IPS DF 4.7 (cell line): ENCODE measurements at regions not wholly inside any gene's neighbourhood (a gene's known extent, or its start where the extent isn't known, plus 50 kb on each side); places are given as distances from the start of the nearest gene placed in this dataset.
"Not testable (repeated sequence)": the region's sequence is repeated elsewhere in the genome, so short reads cannot be mapped to it uniquely, and the experiment has no call there.

ENCODE experiments used
- DNase-seq: peaks from one replicate; pipeline ENCODE4 v3.0.0-alpha.2; 2013; ENCODE audit warnings: low spot score; ENCODE audit errors: extremely low read depth

DNA sequence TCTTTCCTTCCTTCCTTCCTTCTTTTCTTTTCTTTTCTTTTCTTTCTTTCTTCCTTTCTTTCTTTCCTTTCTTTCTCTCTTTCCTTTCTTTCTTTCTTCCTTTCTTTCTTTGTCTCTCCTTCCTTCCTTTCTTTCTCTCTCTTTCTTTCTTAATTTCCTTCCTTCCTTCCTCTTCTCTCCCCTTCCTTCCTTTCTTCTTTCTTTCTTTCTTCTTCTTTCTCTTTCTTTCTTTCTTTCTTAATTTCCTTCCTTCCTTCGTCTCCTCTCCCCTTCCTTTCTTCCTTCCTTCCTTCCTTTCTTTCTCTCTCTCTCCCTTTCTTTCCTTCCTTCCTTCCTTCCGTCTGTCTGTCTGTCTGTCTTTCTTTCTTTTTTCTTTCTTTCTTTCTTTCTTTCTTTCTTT is 1446.5 kb upstream of the GOT2 start:
- no peak for DNase-seq

DNA sequence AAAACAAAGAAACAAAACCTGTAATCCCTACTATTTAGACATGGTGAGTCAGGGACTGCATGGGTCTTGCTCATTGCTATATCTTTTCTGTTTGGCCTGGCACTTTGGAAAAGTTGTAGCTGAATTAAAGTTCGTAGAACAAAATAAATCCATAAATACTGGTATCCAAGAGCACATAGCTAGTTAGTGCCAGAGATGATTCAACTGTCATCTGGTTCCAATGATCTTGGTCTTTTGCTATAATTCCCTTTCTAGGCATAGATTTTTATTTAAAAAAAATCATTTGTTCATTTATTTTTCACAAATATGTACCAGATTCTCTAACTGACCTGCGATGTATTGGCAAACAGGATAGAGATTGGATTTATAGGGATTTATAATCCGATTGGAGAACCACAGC is 1436.1 kb upstream of the GOT2 start:
- no peak for DNase-seq

DNA sequence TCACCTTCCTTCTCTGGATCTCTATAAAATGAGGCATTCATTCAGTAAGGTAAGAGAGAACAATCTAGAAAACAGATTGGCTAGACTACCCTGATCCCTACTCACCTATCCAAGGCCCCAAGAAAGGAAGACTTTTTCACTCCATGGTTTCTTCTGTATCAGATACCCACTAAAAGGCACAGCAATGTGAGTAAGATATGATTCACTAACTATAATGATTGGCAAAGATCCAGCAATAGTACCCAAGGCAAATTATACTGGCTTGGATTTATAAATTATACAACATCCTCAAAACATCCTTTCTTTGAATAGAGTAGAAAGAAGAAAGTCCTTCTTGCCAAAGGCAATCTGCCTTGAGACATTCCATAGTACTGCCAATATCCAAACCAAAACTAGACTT is 1432.0 kb upstream of the GOT2 start:
- DNase-seq = no peak

DNA sequence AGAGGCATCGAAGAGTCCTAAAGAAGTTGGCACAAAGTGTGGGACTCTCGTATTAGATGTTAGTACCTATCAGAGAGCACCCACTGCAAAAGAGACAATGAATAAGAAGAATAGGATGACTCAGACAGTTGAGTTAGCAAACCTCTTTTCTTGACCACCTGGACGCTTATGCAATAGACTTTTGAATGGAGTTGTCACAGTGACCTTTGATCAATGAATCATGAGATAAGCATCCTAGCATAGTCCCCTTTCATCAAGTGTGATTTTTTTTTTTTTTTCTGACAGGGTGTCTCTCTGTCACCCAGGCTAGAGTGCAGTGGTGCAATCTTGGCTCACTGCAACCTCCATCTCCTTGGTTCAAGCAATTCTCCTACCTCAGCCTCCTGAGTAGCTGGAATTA is 1417.9 kb upstream of the GOT2 start:
- DNase-seq = no peak

DNA sequence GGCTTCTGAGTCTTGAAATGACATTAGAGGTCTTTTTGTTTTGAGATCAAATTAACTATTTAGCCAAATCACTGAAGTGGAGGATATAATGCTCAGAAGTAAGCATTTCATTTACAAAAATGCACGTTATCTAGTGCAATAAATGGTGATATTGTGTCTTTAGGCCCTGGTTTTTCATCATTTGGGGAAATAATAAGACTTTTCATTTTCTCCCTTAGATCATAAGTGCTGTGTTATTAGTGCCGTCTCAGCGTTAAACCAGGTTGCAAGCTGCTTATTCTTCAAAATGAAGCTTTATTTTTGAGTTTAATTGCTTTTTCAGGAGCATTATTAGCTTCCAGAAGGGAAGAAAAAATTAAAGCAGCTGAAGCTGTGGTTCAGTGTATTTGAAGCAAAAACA is 1416.8 kb upstream of the GOT2 start:
- no peak for DNase-seq

DNA sequence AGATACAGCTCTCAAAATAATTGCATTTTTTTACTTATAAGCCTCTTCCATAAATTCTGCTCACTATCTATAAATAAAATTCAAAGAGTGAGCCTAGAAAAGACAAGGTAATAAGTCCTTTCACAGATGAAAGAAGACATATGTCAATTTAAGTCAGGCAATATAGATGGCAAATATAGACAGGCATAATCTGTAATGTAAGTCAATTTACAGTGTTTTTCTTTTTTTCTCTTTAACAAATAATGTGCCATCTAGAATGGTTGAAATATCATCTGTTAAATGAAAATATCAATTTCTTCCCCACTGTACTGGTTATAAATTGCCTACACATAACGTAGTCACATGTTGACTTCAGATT is 1409.2 kb upstream of the GOT2 start:
- DNase-seq = no peak

DNA sequence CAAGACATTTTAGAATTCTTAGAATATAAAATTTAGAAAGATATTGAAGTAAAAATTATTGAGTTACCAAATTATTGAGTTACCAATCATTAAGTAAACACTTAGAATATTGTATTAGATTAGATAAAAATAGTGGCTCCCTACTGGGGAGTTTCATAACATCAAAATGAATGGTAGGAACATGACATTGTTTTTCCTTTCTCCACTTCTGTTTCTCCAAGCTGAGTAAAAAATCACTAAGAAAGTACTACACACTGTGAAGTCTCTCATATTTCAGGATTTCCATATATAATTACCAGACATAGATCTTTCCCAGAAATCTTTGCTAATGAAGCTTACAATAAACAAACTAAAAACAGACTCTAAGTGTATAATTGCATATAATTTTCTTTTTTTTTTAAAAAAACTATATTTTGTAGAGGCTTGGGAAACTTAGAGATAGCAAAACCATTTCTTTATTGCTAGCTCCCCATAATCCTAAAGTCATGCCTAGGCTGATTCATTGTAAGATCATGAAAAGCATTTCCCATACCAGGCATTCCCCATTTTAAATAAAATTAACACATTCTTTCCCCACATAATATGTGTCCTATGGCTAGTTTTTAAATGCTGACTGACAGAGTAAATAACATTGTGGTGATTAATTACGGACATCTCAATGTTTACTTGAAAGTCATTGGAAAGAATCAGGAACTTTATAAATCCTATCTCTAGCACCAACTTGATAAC is 1408.7 kb upstream of the GOT2 start:
- DNase-seq = peak; percentile 3

DNA sequence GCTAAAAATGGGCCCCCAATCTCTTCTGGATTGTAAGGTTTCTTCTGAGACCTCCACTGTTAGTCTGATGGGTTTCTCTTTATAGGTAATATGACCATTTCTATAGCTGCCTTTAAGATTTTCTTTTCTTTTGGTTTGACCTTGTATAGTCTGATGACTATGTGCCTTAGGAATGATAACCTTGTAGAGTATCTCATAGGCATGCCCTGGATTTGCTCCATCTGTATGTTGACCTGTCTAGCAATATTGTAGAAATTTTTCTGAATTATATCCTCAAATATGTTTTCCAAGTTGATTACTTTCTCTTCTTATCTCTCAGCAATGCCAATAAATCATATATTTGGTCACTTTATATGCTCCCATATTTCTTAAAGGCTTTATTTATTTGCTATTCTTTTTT is 1403.8 kb upstream of the GOT2 start:
- DNase-seq = no peak

DNA sequence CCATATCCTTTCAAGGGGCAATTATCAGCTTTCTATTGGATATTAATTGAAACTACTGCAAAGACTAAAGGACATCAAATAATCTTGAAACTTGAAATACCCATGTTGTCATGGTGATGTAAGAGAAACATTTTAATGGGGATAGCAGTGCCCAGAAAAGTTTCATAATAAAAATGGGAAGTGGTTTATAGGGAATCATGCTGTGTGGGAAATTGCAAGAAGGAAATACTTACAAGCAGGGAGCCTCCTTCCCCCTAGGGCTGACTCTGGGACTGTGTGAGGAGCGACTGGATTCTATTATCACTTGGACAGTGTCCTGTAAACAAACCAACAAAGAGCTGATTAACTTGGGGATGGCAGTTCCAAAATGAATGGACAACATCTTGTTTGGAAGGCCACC is 1393.1 kb upstream of the GOT2 start:
- no peak for DNase-seq

DNA sequence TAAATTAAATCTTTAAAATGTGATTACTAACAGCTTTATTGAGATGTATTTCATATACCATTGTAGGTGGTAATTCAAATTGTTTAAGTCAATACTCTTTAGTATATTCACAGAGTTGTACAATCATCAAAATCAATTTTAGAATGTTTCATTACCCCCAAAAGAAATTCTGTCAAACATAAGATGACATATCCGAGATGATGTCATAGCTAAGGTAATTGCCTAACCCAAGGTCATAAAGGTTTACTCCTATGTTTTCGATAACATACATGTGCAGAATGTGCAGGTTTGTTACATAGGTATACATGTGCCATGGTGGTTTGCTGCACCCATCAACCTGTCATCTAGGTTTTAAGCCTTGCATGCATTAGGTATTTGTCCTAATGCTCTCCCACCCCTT is 1392.0 kb upstream of the GOT2 start:
- not testable (repeated sequence) for DNase-seq

DNA sequence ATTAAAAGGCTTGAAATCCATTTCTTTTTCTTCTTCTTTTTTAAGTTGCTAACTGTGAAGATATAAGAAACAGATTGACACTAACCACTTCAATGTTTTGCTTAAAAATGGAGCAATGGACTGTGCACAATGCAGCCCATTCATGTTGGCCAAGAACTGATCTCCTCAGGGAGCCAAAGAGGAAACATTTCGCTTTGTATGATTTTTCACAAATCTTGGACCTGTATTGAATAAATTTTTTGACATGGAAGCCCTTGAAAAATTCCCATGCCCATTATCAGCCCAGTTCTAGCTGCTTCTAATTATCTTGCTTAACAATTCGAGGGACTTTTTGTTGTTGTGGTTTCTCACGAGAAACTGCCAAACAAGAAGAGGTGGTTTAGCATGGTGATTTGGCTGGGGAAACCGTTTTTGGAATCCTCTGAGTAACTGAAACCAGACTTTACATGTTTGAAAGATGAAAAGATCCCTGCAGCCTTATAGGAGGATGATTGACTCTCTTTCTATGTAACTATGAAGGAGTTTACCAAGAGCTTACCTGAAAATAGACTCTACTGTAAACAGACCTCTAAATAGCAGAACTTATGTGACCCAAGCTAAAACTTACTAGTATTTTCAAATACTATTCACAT is 1389.4 kb upstream of the GOT2 start:
- DNase-seq = no peak

DNA sequence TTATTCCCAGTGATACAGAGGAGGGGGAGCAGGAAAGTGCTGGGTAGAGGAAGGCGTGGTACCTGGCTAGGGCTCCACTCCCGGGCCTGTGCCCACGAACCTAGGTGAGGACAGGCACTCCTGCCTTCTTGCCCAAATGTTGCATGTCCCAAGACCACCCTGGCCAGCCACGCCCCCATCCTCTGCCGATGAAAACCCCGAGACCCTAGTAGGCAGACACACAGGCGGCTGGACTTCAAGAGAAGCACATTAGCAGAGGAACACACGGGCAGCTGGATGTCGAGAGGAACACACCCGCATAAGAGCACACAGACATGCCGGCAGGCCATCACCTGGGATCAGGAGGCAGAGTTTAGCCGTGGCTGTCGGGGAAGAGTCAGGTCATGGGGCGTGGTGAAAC is 1386.5 kb upstream of the GOT2 start:
- no peak for DNase-seq

DNA sequence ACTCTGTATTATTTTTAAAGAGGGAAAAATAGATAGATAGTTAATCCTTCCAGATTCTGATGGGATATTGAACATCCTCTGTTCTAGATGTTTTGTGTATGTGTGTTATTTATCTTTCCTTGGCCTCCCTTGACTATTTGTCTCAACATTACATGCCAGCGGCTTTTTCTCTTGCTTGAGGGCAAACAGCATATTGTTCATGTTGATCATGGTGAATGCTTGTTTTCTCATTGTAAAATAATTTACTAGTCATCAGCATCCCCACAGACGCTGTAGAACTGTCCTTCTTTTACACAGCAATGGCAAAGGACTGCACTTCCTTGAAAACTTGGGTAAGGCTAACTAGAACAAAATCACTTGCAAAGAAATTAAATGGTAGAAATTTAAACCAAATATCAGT is 1376.4 kb upstream of the GOT2 start:
- DNase-seq = no peak

DNA sequence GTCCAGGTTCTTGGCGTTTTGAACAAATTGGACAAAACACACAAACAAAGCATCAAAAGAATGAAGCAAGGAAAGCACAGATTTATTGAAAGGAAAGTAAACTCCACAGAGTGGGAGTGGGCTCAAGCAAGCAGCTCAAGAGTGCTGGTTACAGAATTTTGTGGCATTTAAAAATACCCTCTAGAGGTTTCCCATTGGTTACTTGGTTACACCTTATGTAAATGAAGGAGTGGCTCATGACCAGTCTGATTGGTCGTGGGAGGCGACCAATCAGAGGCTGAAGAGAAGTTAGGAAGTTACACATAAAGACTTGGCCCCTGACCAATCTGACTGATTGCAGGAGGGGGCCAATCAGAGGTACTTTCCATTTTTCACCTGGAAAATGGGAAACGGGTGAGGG is 1373.8 kb upstream of the GOT2 start:
- DNase-seq = no peak

DNA sequence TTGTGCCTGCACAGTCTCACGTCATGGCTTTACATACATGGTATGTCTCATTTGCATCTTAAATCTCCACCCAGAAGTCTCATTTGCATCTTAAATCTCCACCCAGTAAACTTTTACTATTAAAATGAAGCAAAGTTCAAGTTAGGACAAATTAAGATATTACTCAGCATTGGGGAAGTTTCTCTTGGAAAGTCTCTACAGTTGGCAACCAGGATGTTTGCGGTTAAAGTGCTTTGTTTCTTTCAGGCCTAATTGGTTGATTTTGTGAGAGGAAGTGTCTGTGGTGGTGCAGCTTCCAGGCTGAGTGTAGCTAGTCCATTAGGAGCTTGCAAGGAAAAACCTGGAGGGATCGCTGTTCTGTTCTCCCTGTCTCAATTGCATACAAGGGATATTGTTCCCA is 1373.3 kb upstream of the GOT2 start:
- no peak for DNase-seq

DNA sequence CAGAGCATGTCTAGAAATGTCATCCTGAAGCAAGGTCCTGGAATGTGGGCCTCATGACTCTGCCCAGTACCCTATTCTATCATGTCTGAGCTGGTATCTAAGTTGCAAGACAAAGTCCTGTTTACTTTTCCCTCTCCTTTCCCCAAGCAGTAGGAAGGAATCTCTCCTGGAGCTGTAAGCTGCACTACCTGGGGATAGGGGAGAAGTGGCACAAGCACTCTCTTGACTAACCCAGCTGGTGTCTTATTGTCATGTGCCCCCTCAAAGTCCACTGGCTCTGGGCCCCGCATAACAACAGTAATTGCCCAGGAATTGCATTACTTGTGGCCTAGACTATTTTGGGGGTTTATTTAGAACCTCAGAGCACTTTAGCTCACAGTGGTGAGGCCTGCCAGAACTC is 1366.3 kb upstream of the GOT2 start:
- no peak for DNase-seq

DNA sequence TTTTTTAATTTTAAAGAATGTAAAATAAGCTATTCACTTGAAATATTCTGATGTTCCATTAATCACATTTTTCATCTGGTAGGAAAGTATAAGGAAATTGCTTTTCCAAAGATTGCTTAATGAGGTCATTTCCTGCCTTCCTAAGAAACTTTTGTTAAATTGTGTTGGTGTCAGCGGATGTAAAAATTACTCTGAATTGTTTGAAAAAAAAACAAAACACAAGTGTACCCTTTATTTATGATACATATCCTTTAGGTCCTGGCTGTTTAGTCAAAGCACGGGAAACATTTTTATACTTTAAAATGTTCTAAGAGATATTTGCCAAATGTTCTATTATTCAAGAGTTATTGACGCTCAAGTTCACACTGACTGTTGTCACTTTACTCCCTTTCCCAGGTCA is 1357.4 kb upstream of the GOT2 start:
- no peak for DNase-seq

DNA sequence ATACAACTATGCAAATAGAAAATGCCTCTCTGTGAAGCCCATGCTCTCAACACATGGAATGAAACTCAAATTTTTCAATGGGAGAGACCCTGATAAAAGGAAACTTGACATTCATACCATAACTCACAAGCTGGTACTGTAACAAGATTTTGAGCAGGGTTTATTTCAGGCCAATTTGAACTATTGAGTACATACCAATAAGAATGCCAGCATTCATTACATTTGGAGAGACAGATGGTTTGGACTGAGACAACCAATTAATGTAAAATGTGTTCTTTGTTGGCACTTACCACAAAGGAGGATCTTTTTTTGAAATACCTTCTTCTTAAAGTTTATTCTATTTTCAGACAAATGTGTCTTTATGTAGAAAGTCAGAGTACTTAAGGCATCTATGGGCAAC is 1357.0 kb upstream of the GOT2 start:
- DNase-seq = no peak

DNA sequence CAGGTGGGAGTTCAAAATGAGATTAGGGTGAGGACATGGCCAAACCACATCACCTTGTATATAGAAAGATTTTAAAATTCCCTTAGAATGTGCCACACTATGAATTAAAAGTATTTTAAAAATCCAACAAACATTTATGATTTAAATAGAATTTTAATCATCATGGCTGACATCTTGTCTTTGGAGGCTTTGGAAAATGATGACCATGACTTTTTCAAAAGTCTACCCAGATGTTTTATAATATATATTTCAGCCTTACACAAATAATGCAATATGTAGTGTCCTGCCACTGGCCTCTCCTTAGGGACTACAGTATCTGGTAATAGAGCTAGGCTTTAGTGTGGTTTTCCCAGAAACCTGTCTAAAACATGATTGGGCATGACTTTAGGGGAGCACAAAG is 1353.4 kb upstream of the GOT2 start:
- DNase-seq = no peak

DNA sequence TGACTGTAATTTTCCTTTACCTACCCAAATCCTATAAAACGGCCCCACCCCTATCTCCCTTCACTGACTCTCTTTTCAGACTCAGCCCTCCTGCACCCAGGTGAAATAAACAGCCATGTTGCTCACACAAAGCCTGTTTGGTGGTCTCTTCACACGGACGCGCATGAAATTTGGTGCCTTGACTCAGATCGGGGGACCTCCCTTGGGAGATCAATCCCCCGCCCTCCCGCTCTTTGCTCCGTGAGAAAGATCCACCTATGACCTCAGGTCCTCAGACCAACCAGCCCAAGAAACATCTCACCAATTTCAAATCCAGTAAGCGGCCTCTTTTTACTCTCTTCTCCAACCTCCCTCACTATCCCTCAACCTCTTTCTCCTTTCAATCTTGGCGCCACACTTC is 1344.7 kb upstream of the GOT2 start:
- DNase-seq = not testable (repeated sequence)

DNA sequence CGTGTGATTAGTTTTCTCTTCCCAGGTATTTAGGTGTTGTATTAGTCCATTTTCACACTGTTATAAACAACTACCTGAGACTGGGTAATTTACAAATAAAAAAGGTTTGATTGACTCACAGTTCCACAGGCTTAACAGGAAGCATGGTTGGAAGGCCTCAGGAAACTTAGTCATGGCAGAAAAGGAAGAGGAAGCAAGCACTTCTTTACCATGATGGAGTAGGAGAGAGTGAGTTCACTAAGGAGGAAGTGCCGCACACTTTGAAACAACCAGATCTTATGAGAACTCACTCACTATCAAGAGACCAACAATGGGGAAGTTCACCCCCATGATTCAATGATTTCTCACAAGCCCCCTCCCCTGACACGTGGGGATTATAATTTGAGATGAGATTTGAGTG is 1343.7 kb upstream of the GOT2 start:
- no peak for DNase-seq

DNA sequence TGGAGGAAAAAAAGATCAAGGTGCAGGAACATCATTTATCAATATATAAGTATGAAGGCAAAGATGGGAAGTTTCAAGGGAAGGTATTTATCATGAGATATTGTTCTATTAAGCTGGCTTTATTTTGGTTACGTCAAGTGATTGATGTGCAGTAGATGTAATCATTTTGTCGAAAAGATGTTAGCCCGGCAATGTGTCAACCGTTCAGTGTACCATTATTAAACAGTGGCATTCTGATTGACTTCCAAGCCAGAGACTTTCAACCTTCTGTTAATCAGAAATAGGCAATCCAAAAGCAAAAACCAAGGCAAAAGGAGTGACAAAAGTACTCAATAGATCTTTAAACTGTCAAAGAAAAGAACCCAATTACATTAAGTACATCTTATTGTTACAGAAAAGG is 1340.3 kb upstream of the GOT2 start:
- no peak for DNase-seq

DNA sequence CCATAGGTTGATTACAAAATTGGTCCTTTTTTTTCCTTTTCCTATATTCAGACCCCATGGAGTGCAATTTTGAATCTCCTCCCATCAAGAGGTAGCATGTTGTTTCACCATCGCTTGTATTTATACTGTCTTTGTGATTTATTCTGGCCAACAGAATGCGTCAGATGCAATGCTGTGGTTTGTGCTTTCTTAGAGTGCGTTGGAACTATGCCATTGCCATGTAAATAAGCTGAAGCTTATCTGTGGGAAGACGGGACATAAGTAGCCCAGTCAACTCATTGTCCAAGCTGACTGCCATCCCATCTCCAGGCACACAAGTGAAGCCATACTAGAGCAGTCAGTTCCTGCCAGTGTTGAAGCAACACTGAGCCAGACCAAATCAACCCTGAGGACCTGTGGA is 1339.3 kb upstream of the GOT2 start:
- no peak for DNase-seq

DNA sequence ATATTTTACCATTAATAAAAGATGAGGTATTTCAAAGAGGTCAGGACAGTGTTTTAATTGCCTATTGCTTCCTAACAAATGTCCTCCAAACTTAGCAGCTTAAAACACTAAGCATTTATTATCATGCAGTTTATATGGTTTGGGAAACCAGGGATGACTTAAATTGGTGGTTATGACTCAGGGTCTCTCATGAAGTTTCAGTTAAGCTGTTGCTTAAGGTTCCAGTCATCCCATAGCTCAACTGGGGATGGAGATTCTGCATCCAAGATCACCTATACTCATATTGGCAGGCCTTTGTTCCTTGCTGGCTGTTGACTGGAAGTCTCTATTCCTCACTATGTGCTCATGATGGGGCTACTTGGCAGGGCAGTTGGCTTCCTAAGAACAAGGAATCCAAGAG is 1329.9 kb upstream of the GOT2 start:
- no peak for DNase-seq
